ENCODE measurements at regions not wholly inside any gene's neighbourhood (a gene's known extent, or its start where the extent isn't known, plus 50 kb on each side); places are given as distances from the start of the nearest gene placed in this dataset.
"Not testable (repeated sequence)": the region's sequence is repeated elsewhere in the genome, so short reads cannot be mapped to it uniquely, and the experiment has no call there.

DNA sequence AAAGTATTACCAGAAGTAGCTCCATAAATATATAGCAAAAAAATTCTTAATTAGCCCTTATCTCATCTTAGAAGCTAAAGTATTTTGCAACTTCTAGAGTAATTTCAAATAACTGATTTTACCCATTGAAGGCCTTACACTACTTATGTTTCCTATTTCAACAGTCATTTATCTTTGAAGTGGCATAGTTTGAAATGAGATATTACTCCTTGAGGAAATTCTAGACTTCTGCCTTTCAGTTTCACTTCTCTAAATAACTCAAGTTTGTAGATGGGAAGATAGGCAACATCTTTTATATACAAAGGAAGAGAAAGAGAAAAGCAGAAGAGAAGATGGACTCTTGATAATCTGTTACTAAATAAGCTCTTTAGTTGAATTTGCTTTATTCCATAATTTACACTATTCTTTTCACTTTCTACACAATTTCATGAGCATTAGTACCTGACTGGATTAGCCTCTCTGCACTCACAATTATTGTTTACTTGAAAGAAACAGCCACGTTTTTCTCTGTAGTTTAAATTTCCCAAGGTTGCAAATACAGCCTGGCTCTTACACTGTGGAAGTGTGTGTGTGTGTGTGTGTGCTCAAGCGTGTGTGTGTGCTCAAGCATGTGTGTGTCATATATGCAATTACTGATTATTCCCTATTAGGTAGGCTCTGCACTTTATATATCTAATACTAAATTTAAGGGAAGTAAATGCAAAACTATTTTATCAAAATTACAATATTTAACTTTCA, 60.6 kb upstream of the EMB start:
- no peaks in the 10 kb centered on the region for H3K27me3 Mint-ChIP-seq (ENCODE audit: low read depth)
- peaks cover 13% of the 10 kb centered on the region for H3K36me3 Mint-ChIP-seq (ENCODE audit: low read depth)
- CTCF ChIA-PET, result interaction anchor here (0.9 kb wide), 1 partner anchor 10 kb away, joined by 4 read pairs; no protein-coding TSS in a partner anchor
- no peak overlapping the region for H3K27ac Mint-ChIP-seq
- H3K4me3 Mint-ChIP-seq, result no peak overlapping the region
- intact Hi-C loops (cut with micrococcal nuclease), result loop anchor here (5.0 kb wide), 1 partner anchor 54 kb away; no protein-coding TSS in a partner anchor
- no peak for DNase-seq
- H3K9me3 Mint-ChIP-seq, result peaks cover 10% of the 10 kb centered on the region
- peaks cover 11% of the 10 kb centered on the region for H3K4me1 Mint-ChIP-seq (ENCODE audit: low read depth)

DNA sequence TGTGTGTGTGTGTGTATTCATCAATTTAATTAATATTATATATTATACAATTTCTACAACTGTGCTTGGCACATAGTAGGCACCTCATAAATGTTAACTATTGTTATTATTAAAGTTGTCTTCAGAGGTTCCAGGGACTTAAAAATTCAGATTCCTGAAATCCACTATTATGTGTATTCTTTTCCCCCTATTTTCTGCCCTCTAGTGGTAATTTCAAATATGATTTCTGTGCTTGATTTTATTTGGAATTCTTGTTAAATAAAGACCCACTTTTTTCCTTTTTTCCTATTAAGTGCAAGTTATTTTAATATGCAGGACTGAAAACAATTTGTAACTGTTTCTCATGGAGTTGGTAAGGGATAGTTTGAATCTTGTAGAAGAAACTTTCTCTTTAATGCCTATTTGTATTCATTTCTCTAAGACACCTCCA, 72.0 kb upstream of the EMB start:
- CTCF ChIA-PET, result interaction anchor here (0.7 to 1.5 kb wide), 3 partner anchors 9 to 68 kb away, joined by 3 to 6 read pairs (median 3); no protein-coding TSS in a partner anchor

DNA sequence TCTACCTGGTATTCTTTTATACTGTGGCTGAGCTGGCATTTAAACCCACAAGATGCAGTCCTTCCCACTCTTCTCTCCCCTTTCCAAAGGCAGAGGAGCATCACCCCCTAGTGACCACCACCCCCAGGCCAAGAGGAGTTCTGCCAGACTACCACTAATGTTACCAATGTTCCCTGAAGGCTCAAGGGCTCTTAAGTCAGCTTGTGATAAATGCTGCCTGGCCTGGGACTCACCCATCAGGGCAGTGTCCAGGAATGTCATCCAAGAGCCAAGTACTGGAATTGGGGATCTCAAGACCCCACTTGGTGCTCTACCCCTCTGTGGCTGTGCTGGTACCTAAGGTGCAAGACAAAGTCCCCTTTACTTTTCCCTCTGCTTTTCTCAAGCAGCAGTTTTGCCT, 80.0 kb upstream of the EMB start:
- H3K36me3 Mint-ChIP-seq (ENCODE audit: low read depth); H3K4me3 Mint-ChIP-seq; CTCF ChIA-PET; DNase-seq; intact Hi-C loops (cut with micrococcal nuclease); H3K27ac Mint-ChIP-seq; H3K27me3 Mint-ChIP-seq (ENCODE audit: low read depth); H3K4me1 Mint-ChIP-seq (ENCODE audit: low read depth): not testable (repeated sequence)
- H3K9me3 Mint-ChIP-seq, result peaks cover 14% of the 10 kb centered on the region

More for the DNA sequence above, 72.0 kb upstream of the EMB start:
- not testable (repeated sequence) for H3K9me3 Mint-ChIP-seq; H3K4me3 Mint-ChIP-seq; H3K27me3 Mint-ChIP-seq (ENCODE audit: low read depth); DNase-seq; H3K36me3 Mint-ChIP-seq (ENCODE audit: low read depth); H3K27ac Mint-ChIP-seq; H3K4me1 Mint-ChIP-seq (ENCODE audit: low read depth)
- intact Hi-C loops (cut with micrococcal nuclease), result loop anchor here (1.0 to 5.0 kb wide), 2 partner anchors 71 to 238 kb away; partner anchors contain the start of gene EMB

DNA sequence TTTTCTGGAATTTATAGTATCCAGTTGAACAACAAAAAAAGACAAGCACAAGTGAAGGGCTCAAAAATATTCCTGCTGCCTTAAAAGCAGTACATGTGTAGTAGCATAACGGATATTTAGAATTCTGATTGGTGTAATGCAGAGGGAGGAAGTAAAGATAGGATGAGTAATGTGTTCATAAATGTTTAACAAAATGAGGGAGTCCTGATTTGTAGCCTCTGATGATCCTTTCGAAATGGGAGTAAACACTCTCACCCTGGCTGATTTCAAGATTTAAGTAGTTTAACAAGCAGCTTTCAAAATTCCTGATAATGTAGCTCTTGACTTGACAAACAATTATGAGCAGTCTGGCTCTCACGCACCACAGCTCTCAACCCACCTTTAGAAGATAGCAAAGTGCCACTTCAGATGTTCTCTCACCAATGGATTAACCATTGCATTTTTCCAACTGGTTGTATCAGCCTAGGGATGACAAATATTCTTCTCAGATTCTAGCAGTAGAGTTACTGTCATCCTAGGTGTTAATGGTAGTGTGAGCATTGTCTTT, 86.5 kb upstream of the EMB start:
- CTCF ChIA-PET, result interaction anchor here (0.6 kb wide), 2 partner anchors 206 to 235 kb away, joined by 3 to 4 read pairs; no protein-coding TSS in a partner anchor
- H3K27ac Mint-ChIP-seq, result not testable (repeated sequence)

DNA sequence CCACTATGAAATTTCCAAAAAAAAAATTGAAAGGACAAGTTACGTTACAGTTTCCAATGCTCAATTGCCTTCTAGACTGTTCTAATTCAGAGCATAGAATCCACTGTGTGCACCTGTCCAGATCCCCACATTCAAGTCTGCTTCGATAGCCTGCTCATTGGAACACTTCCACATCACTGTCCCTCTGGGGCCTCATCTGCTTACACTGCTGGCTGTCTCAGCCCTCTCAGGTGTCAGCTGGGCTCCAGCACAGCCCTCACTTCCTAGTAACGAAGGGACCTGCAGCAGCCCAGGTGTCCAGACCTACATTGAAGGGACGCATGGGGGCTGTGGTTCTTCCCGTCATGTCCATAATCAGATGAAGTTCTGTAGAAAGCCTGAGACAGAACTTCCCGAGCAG, 94.3 kb upstream of the EMB start:
- intact Hi-C loops (cut with micrococcal nuclease), result no loop called here
- Mint-ChIP-seq H3K4me3 (no peak overlapping the region), H3K27me3 (ENCODE audit: low read depth) (no peaks in the 10 kb centered on the region), H3K27ac (no peak overlapping the region), H3K9me3 (peaks cover 2% of the 10 kb centered on the region), H3K36me3 (ENCODE audit: low read depth) (no peaks in the 10 kb centered on the region), H3K4me1 (ENCODE audit: low read depth) (peaks cover 4% of the 10 kb centered on the region)
- DNase-seq, result no peak
- CTCF ChIA-PET, result no interaction called here

More for the DNA sequence above, 86.5 kb upstream of the EMB start:
- H3K4me1 Mint-ChIP-seq (ENCODE audit: low read depth); H3K4me3 Mint-ChIP-seq; intact Hi-C loops (cut with micrococcal nuclease); H3K27me3 Mint-ChIP-seq (ENCODE audit: low read depth); H3K36me3 Mint-ChIP-seq (ENCODE audit: low read depth); H3K9me3 Mint-ChIP-seq; DNase-seq: not testable (repeated sequence)

DNA sequence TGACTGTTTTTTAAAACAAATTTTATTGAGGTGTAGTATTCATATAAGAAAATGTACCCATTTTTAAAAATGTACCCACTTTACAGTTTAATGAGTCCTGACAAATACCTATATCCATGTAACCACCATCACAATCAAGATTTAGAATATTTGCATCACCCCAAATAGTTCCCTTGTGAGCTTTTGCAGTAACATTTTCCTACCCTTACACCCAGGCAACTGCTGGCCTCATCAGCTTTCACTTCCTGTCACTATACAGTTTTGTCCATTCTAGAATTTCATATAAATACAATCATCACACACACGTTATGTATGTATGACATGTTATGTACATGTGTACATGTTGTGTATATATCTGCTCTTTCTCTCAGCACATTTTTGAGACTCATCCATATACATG, 96.4 kb upstream of the EMB start:
- H3K27ac Mint-ChIP-seq; H3K36me3 Mint-ChIP-seq (ENCODE audit: low read depth); DNase-seq; H3K27me3 Mint-ChIP-seq (ENCODE audit: low read depth); H3K4me3 Mint-ChIP-seq; CTCF ChIA-PET; intact Hi-C loops (cut with micrococcal nuclease); H3K4me1 Mint-ChIP-seq (ENCODE audit: low read depth); H3K9me3 Mint-ChIP-seq: not testable (repeated sequence)

DNA sequence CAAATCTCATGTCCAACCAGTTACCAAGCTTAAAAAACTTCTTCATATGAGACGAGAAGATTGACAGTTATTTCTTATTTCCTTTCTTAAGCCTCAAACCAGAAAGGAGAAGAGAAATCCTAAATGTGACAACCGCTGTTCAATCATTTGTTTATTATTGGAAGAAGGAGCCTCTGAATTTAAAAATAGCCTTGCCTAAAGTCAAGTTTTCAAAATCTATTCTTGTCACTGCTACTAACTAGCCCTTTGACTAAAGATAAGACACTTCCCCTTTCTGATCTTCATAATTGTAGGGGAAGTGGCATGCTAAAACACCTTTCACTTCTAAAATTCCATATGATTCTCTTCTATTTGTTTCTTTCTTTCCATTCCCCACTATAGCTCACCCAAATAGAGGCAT, 106.2 kb upstream of the EMB start:
- H3K9me3 Mint-ChIP-seq, result peaks cover 9% of the 10 kb centered on the region
- H3K4me1 Mint-ChIP-seq (ENCODE audit: low read depth), result peaks cover 2% of the 10 kb centered on the region
- H3K27ac Mint-ChIP-seq, result no peak overlapping the region
- intact Hi-C loops (cut with micrococcal nuclease), result no loop called here
- H3K36me3 Mint-ChIP-seq (ENCODE audit: low read depth), result no peaks in the 10 kb centered on the region
- DNase-seq, result no peak
- no peak overlapping the region for H3K4me3 Mint-ChIP-seq
- H3K27me3 Mint-ChIP-seq (ENCODE audit: low read depth), result no peaks in the 10 kb centered on the region
- CTCF ChIA-PET, result no interaction called here

DNA sequence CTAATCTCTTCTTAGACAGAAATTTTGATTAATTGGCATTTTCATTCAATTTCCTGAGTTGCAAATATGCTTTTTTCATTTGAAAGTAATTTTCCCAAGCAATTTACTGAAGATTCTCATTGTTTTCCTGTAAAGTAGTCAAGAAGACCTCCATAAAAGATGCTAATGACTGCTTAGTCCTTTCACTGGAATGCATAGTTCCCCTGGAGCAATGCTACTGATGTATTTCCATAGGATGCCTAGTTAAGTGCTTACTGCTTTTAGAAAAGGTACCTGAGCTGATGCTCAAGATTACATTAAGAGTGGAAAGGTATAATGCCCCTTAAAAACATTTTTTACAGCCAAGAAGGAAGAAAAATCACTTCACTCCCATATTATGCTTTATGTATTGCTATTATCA, 109.2 kb upstream of the EMB start:
- Mint-ChIP-seq H3K36me3 (ENCODE audit: low read depth) (no peaks in the 10 kb centered on the region), H3K4me1 (ENCODE audit: low read depth) (peaks cover 18% of the 10 kb centered on the region), H3K4me3 (no peak overlapping the region), H3K27me3 (ENCODE audit: low read depth) (no peaks in the 10 kb centered on the region), H3K27ac (no peak overlapping the region), H3K9me3 (no peaks in the 10 kb centered on the region)
- DNase-seq, result no peak
- intact Hi-C loops (cut with micrococcal nuclease), result no loop called here
- CTCF ChIA-PET, result no interaction called here

DNA sequence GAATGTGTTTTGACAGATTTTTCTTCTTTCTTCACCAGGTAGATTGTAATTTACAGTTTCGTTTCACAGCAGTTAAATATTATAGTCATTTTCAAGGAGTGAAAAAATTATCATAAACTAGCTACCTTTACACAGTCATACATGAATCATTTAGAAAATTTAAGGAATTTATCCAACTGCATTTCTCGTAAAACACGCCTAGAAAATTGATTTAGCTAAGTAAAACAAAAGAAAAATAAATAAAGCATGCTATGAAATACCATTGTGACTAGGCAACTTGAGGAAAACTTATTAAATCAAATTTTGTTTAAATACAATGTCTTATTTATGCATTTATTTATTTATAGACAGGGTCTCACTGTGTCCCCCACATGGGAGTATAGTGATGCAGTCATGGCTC, 109.9 kb upstream of the EMB start:
- Mint-ChIP-seq H3K4me1 (ENCODE audit: low read depth) (peaks cover 18% of the 10 kb centered on the region), H3K27ac (no peak overlapping the region), H3K36me3 (ENCODE audit: low read depth) (no peaks in the 10 kb centered on the region), H3K4me3 (no peak overlapping the region), H3K27me3 (ENCODE audit: low read depth) (no peaks in the 10 kb centered on the region), H3K9me3 (no peaks in the 10 kb centered on the region)
- intact Hi-C loops (cut with micrococcal nuclease), result no loop called here
- no peak for DNase-seq
- CTCF ChIA-PET, result no interaction called here

DNA sequence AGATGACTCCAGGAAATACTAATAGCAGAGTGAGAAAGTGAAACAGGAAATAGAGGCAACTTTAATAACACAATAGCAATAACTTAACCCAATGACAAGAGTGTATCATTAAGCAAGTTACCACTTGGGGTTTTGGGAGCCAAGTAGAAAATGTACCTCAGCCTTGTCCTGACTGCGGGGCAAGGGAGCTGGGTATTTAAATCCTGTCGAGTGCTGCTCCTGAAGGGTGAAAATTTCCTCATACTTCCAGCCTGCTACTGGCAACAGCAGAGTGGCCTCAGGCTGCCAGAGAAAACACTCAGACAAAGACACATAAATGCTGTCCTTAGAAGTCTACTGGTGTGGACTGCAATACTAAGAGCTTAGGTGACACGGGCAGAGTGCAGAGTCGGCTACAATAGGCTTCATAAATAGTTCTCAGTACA, 112.5 kb upstream of the EMB start:
- Mint-ChIP-seq H3K9me3 (no peaks in the 10 kb centered on the region), H3K4me3 (no peak overlapping the region), H3K27ac (no peak overlapping the region), H3K4me1 (ENCODE audit: low read depth) (peaks cover 15% of the 10 kb centered on the region), H3K36me3 (ENCODE audit: low read depth) (no peaks in the 10 kb centered on the region), H3K27me3 (ENCODE audit: low read depth) (no peaks in the 10 kb centered on the region)
- intact Hi-C loops (cut with micrococcal nuclease), result no loop called here
- no peak for DNase-seq
- CTCF ChIA-PET, result no interaction called here

DNA sequence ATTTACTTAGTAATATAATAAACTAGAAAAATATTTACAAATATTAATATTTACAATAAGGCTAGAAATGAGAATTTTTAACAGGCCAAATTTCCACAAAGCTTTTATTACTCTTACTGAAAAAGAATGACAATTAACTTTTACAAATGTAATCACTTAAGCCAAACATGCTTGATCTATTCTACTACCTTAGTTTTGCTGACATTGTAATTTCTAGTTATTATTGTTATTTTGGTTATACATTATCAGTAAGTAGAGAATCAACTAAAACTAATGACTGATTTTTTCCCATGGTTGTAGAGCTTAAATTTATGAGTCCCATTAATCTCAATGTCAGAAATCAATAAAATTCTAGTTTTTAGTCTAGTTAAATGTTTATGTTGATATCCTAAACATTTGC, 107.8 kb upstream of the PARP8 start:
- H3K27me3 Mint-ChIP-seq (ENCODE audit: low read depth); H3K9me3 Mint-ChIP-seq; intact Hi-C loops (cut with micrococcal nuclease); CTCF ChIA-PET; H3K4me3 Mint-ChIP-seq; H3K36me3 Mint-ChIP-seq (ENCODE audit: low read depth); DNase-seq; H3K27ac Mint-ChIP-seq: not testable (repeated sequence)
- peaks cover 12% of the 10 kb centered on the region for H3K4me1 Mint-ChIP-seq (ENCODE audit: low read depth)

DNA sequence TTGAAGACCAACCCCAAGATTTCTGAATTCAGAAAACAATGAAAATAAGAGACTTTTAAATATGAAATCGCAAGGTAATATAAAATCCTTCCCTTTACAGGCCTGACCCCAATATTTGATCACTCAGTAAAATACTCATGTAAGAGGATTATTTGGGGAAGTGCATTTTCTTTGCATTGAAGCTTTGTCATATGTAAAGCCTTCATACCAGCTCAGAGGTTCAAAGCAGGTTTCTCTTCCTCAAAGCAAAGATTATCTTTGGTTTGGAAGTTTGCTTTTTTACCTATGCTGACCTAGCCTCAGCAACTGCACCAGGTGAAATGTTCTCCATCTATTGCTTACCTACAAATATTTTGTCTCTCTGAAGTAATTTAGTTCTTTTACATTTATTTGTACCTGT, 106.5 kb upstream of the PARP8 start:
- Mint-ChIP-seq H3K27me3 (ENCODE audit: low read depth) (no peaks in the 10 kb centered on the region), H3K9me3 (no peaks in the 10 kb centered on the region), H3K27ac (no peak overlapping the region), H3K4me3 (no peak overlapping the region), H3K4me1 (ENCODE audit: low read depth) (peaks cover 13% of the 10 kb centered on the region), H3K36me3 (ENCODE audit: low read depth) (no peaks in the 10 kb centered on the region)
- DNase-seq, result no peak
- intact Hi-C loops (cut with micrococcal nuclease), result no loop called here
- CTCF ChIA-PET, result no interaction called here

DNA sequence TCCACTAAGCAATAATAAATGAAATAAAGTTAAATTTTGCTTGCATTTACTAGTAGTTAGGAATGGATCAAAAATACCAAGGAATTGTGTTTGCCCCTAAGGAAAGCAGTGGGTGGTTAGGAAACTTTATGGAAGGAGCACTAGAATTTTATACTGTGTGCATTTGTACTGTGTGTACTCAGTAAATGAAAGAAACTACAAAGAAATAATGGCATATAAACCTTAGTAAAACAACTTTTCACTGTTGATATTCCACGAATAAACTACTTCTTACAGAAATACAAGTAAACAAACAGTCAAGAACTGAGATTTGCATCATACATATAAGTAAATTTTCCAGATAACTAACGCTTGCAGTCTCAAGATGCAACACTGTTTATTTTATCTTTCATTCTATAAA, 103.7 kb upstream of the PARP8 start:
- Mint-ChIP-seq H3K36me3 (ENCODE audit: low read depth) (no peaks in the 10 kb centered on the region), H3K27ac (no peak overlapping the region), H3K4me3 (no peak overlapping the region), H3K27me3 (ENCODE audit: low read depth) (no peaks in the 10 kb centered on the region), H3K9me3 (no peaks in the 10 kb centered on the region), H3K4me1 (ENCODE audit: low read depth) (peaks cover 20% of the 10 kb centered on the region)
- CTCF ChIA-PET, result no interaction called here
- no peak for DNase-seq
- intact Hi-C loops (cut with micrococcal nuclease), result no loop called here
